Sigmoid colon (tissue), 6 donors: ENCODE measurements at regions not wholly inside any gene's neighbourhood (a gene's known extent, or its start where the extent isn't known, plus 50 kb on each side); places are given as distances from the start of the nearest gene placed in this dataset.

ENCODE experiments used
- DNase-seq: peaks from one replicate; pipeline ENCODE4 v3.0.0-alpha.2; 2019
- H3K27ac ChIP-seq, 4 donors: fragments of 200-600 bp; sonication (generic); one replicate each; pipeline ENCODE4 v1.5.1; 2016 to 2019; ENCODE audit warnings: mild to moderate bottlenecking in 1 of 4
- H3K27me3 ChIP-seq, 3 donors: fragments of 200-600 bp; sonication (generic); one replicate each; pipeline ENCODE4 v1.5.1; 2019; ENCODE audit warnings: mild to moderate bottlenecking in 1 of 3
- H3K36me3 ChIP-seq, 4 donors: fragments of 200-600 bp; sonication (generic); one replicate each; pipeline ENCODE4 v1.5.1; 2016 to 2019
- H3K4me1 ChIP-seq, 4 donors: fragments of 200-600 bp; sonication (generic); one replicate each; pipeline ENCODE4 v1.5.1; 2017 to 2019
- H3K4me3 ChIP-seq, 4 donors: fragments of 200-600 bp; sonication (generic); one replicate each; pipeline ENCODE4 v1.5.1; 2017 to 2019; ENCODE audit warnings: mild to moderate bottlenecking in 2 of 4, moderate library complexity in 1 of 4
- H3K9me3 ChIP-seq, 4 donors: fragments of 200-600 bp in 3 of 4; sonication (generic) in 3 of 4; one replicate each; pipeline versions ENCODE4 v1.5.1 to v1.6.1; 2013 to 2019
- EP300 ChIP-seq, 4 donors: sonication (generic); formaldehyde crosslinking; IDR thresholded peaks; one replicate each; pipeline ENCODE4 v1.6.1; 2017; ENCODE audit warnings: antibody characterized with exemption in 4 of 4
- POLR2A ChIP-seq, 2 donors: fragments of 450-650 bp; IDR thresholded peaks; one replicate each; pipeline ENCODE4 v1.6.1; 2016; ENCODE audit warnings: antibody characterized with exemption in 2 of 2, mild to moderate bottlenecking in 2 of 2, moderate library complexity in 2 of 2
- POLR2AphosphoS5 ChIP-seq, 4 donors: sonication (generic); formaldehyde crosslinking; IDR thresholded peaks; one replicate each; pipeline ENCODE4 v1.6.1; 2017; ENCODE audit warnings: antibody characterized with exemption in 4 of 4
- WGBS, 2 donors: extraction: QIAGEN DNeasy Blood & Tissue Kit; methylation state at CpG; one replicate each; pipeline ENCODE4 v1.1.7; 2013; 5-methylcytosine and 5-hydroxymethylcytosine counted together
- intact Hi-C: fragments of 100-400 bp; cut with DNase I; formaldehyde crosslinking; loops from one replicate; pipeline ENCODE4 v1.15.1; 2023
- TF ChIP-seq, protein P1 (sequence below), 4 experiments: fragments of 450-650 bp in 3 of 4; fragments of 200-600 bp in 1 of 4; IDR thresholded peaks; one replicate each; pipeline ENCODE4 v1.5.1; 2016 to 2019; ENCODE audit warnings: antibody characterized with exemption in 4 of 4, mild to moderate bottlenecking in 3 of 4, moderate library complexity in 2 of 4
- donor health status: healthy with polysubstance abuse.
- donor health status: healthy.

DNA sequence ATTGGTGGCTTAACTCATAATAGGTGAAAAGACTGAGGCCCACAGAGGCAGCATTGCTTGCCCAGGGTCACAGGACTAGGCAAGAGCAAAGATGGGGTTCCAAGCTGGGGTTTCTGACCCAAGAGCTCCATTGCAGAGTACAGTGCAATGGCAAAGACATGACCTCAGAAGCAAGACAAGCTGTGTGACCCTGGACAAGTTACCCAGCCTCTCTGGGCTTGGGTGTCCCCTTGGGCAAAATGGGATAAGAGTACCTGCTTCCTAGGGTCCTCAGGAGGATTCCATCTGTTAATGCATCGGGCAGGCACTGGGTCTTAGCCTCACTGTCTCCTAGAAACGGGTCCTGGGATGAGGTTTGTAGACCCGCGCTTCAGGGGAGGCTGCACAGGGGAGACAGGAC lies 111.6 kb upstream of the NCOR2 start:
- H3K4me3 ChIP-seq, result no peak overlapping the region
- intact Hi-C loops, result no loop called here
- peaks cover 0 to 85% (median 68%) of the 10 kb centered on the region in 4 donors for H3K4me1 ChIP-seq
- DNase-seq, result no peak
- no peaks in the 10 kb centered on the region for H3K9me3 ChIP-seq
- TF ChIP-seq EP300 (IDR thresholded peaks at IDR 0.05), result no peak
- TF ChIP-seq, protein P1, sequence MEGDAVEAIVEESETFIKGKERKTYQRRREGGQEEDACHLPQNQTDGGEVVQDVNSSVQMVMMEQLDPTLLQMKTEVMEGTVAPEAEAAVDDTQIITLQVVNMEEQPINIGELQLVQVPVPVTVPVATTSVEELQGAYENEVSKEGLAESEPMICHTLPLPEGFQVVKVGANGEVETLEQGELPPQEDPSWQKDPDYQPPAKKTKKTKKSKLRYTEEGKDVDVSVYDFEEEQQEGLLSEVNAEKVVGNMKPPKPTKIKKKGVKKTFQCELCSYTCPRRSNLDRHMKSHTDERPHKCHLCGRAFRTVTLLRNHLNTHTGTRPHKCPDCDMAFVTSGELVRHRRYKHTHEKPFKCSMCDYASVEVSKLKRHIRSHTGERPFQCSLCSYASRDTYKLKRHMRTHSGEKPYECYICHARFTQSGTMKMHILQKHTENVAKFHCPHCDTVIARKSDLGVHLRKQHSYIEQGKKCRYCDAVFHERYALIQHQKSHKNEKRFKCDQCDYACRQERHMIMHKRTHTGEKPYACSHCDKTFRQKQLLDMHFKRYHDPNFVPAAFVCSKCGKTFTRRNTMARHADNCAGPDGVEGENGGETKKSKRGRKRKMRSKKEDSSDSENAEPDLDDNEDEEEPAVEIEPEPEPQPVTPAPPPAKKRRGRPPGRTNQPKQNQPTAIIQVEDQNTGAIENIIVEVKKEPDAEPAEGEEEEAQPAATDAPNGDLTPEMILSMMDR (IDR thresholded peaks at IDR 0.05), result no peak
- peak overlapping the region; percentile 49 to 93 (median 88) for H3K27ac ChIP-seq
- 84 to 92% methylated on average over 4 of the region's 4 CpGs for WGBS, 2 donors
- no peaks in the 10 kb centered on the region for H3K36me3 ChIP-seq
- H3K27me3 ChIP-seq, result no peaks in the 10 kb centered on the region

DNA sequence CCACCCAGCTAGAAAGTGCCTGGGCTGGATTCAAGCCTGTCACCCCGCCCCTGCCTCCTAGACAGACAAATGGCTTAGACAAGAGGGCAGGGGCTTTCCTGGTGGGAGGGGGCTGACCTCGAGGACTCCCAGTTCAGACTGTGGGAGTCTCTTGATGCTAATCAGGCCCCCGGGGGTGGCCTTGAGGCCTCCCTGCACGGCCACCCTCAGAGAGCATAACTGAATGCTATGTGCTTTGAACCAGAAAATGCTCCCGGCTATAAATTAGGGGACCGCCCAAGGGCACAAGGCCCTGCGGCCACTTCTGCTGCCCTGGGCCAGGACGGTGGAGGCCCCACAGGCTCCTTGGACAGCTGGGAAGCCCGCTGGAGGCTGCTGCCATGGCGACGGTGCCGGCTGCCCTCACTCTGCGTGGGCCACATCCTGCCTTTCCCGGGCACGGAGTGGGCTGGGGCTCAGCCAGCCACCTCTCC lies 111.0 kb upstream of the NCOR2 start:
- Histone ChIP-seq H3K4me3 (no peak overlapping the region), H3K9me3 (no peaks in the 10 kb centered on the region), H3K27me3 (no peaks in the 10 kb centered on the region), H3K27ac (peak overlapping the region in 2 of 4 donors; percentile 90 to 93), H3K4me1 (peaks cover 0 to 79% (median 66%) of the 10 kb centered on the region in 4 donors), H3K36me3 (no peaks in the 10 kb centered on the region)
- TF ChIP-seq, protein P1 (IDR thresholded peaks at IDR 0.05), result no peak
- TF ChIP-seq EP300 (IDR thresholded peaks at IDR 0.05) (no peak), POLR2AphosphoS5 (IDR thresholded peaks at IDR 0.05) (no peak), POLR2A (IDR thresholded peaks at IDR 0.05) (no peak)
- 78 to 80% methylated on average over 15 of the region's 15 CpGs for WGBS, 2 donors
- intact Hi-C loops, result no loop called here
- DNase-seq, result no peak

DNA sequence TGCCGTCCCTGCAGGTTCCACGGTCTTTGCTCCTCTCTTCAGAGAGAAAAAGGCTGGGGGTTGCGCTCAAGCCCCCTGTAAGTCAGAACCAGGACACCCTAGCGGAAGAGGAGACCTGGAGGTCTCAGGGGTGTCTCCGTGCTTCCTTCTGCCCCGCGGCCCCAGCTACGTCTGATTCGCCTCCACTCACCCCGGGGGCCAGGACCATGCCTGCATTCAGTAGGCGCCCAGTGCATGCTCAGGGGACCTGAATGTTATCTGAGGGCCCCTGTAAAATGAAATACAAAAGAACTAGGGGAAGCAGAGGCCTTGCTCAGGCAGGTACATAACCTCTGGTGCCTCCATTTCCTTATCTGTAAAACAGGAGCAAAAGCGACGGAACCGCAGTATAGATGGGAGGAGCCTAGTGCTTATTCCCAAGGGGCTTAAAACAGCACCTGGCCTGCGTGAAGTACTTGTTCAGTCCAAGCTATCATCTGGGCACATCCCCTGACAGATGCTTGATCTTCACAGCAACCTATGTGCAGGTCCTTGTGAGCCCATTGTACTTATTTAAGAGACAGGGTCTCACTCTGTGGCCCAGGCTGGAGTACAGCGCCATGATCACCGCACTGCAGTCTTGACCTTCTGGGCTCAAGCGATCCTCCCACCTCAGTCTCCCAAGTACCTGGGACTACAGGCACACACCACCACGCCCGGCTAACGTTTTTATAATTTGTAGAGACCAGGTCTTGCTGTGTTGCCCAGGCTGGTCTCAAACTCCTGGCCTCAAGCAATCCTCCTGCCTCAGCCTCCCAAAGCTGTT lies 110.3 kb upstream of the NCOR2 start:
- Histone ChIP-seq H3K9me3 (no peaks in the 10 kb centered on the region), H3K4me3 (no peak overlapping the region), H3K36me3 (no peaks in the 10 kb centered on the region), H3K27ac (peak overlapping the region in 2 of 4 donors; percentile 80 to 93), H3K4me1 (peaks cover 0 to 72% (median 63%) of the 10 kb centered on the region in 4 donors), H3K27me3 (no peaks in the 10 kb centered on the region)
- intact Hi-C loops, result no loop called here
- 91 to 93% methylated on average over 21 of the region's 21 CpGs for WGBS, 2 donors
- TF ChIP-seq POLR2A (IDR thresholded peaks at IDR 0.05) (no peak), POLR2AphosphoS5 (IDR thresholded peaks at IDR 0.05) (no peak), EP300 (IDR thresholded peaks at IDR 0.05) (no peak)
- TF ChIP-seq, protein P1 (IDR thresholded peaks at IDR 0.05), result no peak
- DNase-seq, result no peak

DNA sequence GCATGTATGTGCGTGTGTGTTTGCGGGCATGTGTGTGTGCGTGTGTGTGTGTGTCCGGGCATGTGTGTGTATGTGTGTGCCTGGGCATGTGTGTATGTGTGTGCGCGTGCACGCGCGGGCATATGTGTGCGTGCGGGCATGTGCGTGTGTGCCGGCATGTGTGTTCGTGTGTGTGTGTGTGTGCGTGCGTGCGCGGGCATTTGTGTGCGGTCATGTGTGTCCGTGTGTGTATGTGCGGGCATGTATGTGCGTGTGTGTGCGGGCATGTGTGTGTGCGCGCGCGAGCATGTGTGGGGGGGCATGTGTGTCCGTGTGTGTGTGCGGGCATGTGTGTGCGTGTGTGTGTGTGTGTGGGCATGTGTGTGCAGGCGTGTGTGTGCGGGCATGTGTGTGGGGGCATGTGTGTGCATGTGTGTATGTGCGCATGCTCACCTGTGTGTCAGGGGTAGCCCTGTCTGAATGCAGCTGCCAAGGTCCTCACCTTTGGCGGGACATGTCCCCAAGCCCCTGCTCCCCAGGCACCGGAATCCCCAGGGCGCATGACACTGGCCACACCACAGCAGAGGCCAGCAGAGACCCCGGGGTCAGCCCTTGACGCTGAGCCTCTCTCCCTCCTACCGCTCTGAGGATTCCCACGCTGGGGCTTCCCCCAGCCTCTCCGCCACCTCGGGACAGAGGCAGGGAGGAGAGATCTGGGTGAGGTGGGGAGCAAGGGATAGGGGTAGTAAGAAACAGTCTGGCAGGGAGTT lies 109.5 kb upstream of the NCOR2 start:
- TF ChIP-seq EP300 (IDR thresholded peaks at IDR 0.05) (no peak), POLR2A (IDR thresholded peaks at IDR 0.05) (no peak), POLR2AphosphoS5 (IDR thresholded peaks at IDR 0.05) (no peak)
- TF ChIP-seq, protein P1 (IDR thresholded peaks at IDR 0.05), result no peak
- Histone ChIP-seq H3K9me3 (no peaks in the 10 kb centered on the region), H3K4me1 (peaks cover 0 to 64% (median 54%) of the 10 kb centered on the region in 4 donors), H3K36me3 (no peaks in the 10 kb centered on the region), H3K4me3 (no peak overlapping the region), H3K27ac (peak overlapping the region; percentile 74 to 93 (median 78)), H3K27me3 (no peaks in the 10 kb centered on the region)
- 93 to 94% methylated on average over 42 of the region's 42 CpGs for WGBS, 2 donors
- no peak for DNase-seq
- intact Hi-C loops, result no loop called here
